ENCODE measurements at regions not wholly inside any gene's neighbourhood (a gene's known extent, or its start where the extent isn't known, plus 50 kb on each side); places are given as distances from the start of the nearest gene placed in this dataset.

GRCh38 chr14:84247693-84248092 is 1282.3 kb upstream of the FLRT2 start:
- TF ChIP-seq CTCF (IDR thresholded peaks at IDR 0.05), result no peak
- TF ChIP-seq POLR2A (IDR thresholded peaks at IDR 0.05), result no peak
